HG03095 (cell line): ENCODE measurements at regions not wholly inside any gene's neighbourhood (a gene's known extent, or its start where the extent isn't known, plus 50 kb on each side); places are given as distances from the start of the nearest gene placed in this dataset.
"Not testable (repeated sequence)": the region's sequence is repeated elsewhere in the genome, so short reads cannot be mapped to it uniquely, and the experiment has no call there.

ENCODE experiments used
- ATAC-seq: cut with Tn5 transposase; IDR thresholded peaks from one replicate; pipeline ENCODE4 v1.9.1; 2021; ENCODE audit warnings: moderate library complexity; ENCODE audit not compliant: unreplicated experiment

DNA sequence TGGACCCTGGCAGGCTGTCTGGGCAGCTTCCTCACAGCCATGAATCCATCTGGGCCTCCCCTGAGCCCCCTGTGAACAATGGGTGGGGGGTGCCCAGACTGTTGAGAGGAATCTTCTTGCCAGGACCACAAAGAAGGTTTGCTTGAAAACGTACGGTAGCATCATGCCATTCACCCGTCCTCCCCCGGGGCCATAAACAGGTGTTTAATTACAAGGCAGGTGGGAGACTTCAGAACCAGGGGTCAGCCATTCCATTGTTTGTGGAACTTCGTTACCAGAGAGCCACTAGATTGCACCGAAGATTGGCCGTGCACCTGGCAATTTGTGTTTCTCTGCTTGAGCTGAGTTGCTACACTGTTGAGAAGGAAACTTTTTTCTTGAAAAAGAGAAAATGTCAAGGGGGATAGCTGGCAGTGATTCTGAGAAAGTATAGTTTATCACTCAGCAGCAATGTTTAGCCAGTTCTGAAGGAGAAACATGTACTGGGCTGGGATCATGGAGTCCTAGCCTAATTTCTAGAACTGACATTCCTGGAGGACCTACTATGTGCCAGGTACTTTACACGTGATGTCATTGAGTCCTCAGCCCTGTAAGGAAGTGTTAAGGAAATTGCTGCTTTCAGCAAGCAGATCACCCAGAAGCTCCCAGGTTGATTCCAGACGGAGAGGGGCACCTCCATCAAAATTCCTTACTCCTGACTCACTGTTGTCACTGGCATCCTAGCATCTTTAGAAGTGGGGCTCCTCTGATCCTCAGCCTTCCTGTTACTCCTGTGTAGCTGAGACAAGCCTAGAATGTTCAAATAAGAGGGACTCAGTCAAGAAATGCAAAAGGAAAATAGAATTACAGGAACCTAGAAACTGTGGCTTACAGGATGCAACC lies 103.8 kb upstream of the UBE2E1 start:
- no peak for ATAC-seq

DNA sequence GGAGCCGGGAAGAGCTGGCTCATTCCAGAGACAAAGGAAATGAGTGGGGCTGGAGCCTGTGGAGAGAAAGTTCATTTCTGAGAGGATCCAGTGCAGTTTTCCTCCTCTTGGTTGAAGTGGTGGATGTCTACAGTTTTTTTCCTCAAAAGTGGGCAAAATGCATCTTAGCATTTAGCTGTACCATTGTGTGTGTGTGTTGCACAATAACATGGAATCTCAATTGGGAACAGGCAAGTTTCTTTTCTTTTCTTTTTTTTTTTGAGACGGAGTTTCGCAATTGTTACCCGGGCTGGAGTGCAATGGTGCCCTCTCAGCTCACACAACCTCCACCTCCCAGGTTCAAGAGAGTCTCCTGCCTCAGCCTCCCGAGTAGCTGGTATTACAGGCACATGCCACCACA lies 101.5 kb upstream of the UBE2E1 start:
- no peak for ATAC-seq

GRCh38 chr3:23706111-23706510 lies 99.6 kb upstream of the UBE2E1 start:
- no peak for ATAC-seq

- ATAC-seq = no peak
Measured at GRCh38 chr3:23709987-23710386, 95.8 kb upstream of the UBE2E1 start.

- no peak for ATAC-seq
Measured at GRCh38 chr3:23710555-23710954, 95.2 kb upstream of the UBE2E1 start.

DNA sequence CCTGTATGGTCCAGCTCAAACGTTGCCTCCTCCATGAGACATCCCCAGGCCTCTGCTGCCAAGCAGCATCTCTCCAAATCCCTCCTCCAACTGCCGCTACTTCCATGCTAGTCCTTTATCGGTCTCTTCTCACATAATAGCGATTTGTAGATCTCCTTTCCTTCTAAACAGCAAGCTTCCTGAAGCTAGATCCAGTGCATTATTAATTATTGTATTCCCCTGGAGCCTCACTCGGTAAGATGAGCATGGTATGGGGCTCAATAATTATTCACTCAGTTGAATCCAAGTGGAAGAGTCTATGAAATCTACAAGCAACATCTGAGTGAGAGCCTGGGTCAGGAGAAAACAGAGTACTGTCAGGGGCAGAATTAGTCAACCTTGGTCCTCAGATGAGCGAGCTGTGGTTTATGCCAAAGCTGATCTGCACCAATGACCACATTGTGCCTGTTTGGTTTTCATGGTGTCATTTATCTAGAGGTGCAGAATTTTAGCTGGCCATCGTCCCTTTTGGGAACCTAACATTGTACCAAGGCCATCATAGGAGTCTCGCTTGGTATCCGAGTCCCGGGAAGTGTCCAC lies 93.8 kb upstream of the UBE2E1 start:
- ATAC-seq = peak; percentile 61

DNA sequence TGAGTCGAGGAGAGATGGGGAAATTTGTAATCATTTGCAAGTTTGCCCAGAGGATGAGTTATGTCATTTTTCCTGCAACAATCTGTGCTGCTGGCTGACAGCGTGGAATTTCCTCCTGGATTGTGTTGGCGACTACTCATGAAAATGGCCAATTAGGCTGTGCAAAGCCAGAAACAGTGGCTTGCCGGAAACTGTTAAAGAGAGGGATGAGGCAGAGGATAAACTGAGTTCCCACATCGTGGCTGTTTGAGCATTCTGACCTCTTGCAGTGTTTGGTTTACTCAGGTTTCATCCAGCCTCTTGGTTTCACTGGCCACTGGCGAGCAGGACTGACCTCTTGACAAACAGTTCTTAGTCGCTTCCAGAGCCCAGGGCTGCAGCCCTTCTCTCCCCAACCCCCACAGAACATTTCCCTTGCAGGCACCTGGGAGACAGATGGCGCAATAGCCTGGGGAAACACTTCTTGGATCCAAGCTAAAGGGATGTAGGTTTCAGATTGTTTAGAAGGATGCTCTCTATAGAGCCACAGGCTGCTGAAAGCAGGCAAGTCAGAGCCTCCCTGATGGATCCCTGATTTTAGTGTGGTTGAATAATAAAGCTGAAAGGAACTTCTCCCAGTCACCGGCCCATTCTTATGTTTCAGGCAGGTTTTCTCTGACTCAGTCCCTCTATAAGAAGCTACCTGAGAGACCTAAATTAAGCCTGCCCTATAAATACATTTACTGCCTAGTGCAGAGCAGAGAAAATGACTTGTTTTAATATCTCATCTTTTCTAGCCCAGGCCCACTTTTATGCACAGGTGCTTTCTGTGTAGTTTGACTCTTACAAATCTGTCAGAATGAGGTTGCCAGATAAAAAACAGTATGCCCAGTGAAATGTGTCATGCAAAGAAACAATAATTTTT lies 92.8 kb upstream of the UBE2E1 start:
- ATAC-seq = no peak

DNA sequence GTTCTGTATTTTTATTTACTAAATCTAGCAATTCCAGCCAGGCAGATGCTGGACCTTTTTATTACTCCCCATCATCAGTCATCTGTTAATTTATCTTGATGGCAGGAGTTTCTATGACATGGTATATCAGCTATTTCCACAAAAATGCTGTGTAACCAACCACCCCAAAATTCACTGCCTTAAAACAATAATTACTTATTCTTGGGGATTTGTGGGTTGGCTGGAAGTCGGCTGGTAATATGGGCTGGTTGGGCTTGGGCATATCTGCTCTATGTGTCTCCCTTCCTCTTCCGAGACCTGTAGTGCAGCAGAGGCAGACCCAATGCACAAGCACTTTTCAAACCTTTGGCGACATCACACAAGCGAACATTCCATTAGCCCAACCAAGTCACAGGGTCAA lies 92.1 kb upstream of the UBE2E1 start:
- ATAC-seq = no peak

DNA sequence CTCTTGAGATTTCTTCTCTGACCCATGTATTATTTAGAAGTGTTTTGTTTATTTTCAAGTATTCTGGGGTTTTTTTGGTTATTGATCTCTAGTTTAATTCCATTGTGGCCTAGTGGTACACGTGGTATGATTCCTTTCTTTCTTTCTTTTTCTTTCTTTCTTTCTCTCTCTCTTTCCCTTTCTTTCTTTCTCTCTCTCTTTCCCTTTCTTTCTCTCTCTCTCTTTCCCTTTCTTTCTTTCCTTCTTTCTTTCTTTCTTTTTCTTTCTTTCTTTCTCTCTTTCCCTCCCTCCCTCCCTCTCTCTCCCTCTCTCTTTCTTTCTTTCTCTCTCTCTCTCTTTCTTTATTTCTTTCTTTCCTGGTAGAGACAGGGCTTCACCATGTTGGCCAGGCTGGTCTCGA lies 85.7 kb upstream of the UBE2E1 start:
- ATAC-seq = no peak

DNA sequence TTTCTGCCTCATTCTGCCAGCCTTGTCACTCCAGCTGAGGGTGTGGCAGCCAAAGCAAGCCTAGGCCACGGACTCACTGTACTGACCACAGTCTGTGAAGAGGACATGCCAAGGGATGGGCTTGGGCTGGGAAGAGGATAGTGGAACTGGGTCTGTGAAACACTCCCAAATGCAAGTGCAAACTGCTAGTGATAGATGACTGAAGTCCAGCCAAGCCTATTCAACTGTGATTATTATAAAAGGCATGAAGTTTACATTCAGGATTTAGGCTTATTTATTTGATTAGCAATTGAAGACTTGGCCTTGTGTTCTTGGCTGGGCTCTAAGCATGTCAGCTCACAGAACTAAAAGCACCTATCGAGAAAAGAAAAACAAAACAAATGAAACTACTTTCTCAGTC lies 84.9 kb upstream of the UBE2E1 start:
- ATAC-seq = no peak

GRCh38 chr3:23723141-23723540 lies 82.6 kb upstream of the UBE2E1 start:
- ATAC-seq = no peak

GRCh38 chr3:23723930-23724329 lies 81.8 kb upstream of the UBE2E1 start:
- peak; percentile 47 for ATAC-seq

DNA sequence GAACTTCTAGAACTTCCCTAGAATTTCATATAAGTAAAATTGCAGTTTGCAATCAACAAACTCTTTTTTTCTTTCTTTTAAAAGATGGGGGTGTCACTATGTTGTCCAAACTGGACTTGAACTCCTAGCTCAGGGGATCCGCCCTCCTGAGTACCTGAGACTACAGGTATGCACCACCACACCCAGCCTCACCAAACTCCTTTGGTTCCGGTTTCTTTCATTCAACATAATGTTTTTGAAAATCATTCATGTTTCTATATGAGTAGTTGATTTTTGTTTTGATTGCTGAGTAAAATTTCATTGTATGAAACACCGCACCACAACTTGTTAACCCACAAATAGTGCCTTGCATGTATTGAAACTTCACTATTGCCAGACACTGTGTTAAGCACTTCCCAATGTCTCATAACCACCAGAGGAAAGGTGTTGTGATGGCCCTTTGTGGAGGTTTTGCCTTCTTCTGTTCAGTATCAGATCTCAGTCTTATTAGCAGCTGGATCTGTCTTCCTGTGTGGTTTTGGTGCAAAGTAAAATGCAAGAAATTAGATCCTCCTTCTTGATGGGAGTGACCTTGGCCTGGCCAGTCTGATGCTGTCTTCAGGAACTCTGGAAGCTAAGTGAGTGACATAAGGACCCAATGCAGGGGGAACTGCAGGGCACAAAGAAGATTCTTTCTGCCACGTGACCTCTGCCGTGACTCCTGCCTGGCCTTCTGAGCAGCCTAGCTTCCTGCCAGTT lies 78.8 kb upstream of the UBE2E1 start:
- ATAC-seq = peak; percentile 68

- ATAC-seq = no peak
Measured at GRCh38 chr3:23728601-23729117, 77.1 kb upstream of the UBE2E1 start.

GRCh38 chr3:23729362-23729761 lies 76.4 kb upstream of the UBE2E1 start:
- not testable (repeated sequence) for ATAC-seq

DNA sequence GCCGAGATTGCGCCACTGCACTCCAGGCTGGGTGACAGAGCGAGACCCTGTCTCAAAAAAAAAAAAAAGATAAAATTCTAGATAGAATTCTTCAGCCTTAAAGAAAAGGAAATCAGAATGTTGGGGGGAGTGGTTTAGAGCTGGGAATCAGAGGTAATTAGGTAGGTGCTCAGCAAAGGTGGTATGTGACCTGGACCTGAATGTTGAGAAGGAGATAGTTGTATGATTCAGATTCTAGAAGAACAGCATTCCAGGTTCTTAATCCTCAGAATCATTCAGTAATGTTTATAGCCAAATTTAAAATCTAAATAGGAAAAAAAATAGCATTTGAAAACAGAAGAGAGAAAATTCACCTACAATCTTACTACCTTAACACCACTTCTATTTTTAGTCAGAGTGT lies 71.3 kb upstream of the UBE2E1 start:
- ATAC-seq = no peak

- ATAC-seq = no peak
Measured at GRCh38 chr3:23735062-23735461, 70.7 kb upstream of the UBE2E1 start.

DNA sequence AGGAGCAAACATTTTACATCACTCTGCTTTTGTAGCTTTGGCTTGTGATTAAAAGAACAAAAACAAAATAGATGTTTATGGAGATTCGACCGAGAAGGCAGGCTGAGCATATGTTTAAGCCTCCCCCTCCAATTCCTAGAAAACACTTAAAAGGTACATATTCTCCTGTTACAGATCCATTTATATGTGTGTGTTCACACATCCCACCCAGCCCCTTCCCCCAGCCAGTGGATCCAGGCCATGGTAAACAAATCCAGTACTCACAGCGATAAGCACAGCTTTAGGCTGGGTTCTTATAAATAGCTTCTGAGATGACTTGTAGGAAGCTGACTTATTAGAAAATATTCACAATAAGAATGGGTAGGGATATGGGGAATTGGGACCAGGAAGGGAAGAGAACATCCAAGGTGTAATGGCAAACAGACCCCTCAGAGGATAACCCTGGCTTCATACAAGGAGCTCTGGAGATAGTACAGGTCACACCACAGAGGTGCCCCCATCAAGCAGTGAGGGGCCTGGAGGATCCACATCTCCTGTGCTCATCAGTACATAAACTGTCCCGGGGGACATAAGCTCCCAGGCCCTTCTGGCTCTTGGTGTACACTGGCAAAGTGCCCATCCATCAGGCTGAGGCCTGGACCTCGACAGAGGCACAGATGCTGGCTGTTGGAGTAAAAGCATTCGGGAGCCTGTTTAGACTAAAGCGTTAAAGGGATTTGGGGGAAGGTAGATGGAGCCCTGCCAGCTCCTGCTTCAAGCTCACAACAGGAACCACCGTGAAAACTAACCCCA lies 70.0 kb upstream of the UBE2E1 start:
- ATAC-seq = no peak

- no peak for ATAC-seq
Measured at GRCh38 chr3:23738944-23739343, 66.8 kb upstream of the UBE2E1 start.

- no peak for ATAC-seq
Measured at GRCh38 chr3:23739536-23739935, 66.2 kb upstream of the UBE2E1 start.
